ENCODE measurements at regions not wholly inside any gene's neighbourhood (a gene's known extent, or its start where the extent isn't known, plus 50 kb on each side); places are given as distances from the start of the nearest gene placed in this dataset.

DNA sequence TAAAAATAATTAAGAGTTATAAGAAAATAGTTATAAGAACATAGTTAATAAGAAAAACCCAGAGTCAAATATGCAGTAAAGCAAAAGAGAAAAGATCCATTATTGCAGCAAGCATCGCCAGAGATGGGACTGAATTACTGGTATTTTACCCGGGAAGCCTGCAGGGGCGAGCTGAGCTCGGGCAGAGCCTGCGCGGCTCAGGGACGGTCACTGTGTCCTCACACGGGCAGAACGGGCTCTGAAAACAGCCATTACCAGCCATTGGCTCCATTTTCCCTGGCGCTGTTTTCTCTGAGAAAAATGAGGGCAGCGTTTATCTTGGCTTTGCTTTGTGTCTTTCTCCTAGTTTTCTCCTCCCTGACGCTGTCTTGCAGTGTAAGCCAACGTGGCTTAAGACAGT is 95.3 kb upstream of the ALKAL2 start:
- ATAC-seq (no peak), DNase-seq (no peak)
- Mint-ChIP-seq H3K9me3 (peaks cover 0 to 4% of the 10 kb centered on the region in 2 donors), H3K4me3 (no peak overlapping the region), H3K27ac (no peak overlapping the region), H3K4me1 (no peaks in the 10 kb centered on the region), H3K27me3 (peaks cover 8% of the 10 kb centered on the region)

DNA sequence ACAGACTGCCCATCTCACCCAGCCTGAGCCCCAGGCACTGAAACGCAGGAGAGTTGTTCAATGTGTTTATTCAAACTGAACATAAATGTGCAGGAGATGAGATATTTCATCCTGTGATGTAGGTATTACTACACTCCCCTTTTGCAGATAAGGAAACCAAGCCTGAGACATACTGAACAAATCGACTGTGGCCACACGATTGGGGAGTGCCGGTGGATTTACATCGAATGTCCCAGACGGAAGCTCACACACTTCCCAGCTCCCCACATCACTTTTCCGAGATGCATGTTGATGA is 94.8 kb upstream of the ALKAL2 start:
- Mint-ChIP-seq H3K27ac (no peak overlapping the region), H3K27me3 (peaks cover 8% of the 10 kb centered on the region), H3K9me3 (peaks cover 0 to 9% of the 10 kb centered on the region in 2 donors), H3K4me1 (no peaks in the 10 kb centered on the region), H3K4me3 (no peak overlapping the region)
- ATAC-seq (no peak), DNase-seq (no peak)

DNA sequence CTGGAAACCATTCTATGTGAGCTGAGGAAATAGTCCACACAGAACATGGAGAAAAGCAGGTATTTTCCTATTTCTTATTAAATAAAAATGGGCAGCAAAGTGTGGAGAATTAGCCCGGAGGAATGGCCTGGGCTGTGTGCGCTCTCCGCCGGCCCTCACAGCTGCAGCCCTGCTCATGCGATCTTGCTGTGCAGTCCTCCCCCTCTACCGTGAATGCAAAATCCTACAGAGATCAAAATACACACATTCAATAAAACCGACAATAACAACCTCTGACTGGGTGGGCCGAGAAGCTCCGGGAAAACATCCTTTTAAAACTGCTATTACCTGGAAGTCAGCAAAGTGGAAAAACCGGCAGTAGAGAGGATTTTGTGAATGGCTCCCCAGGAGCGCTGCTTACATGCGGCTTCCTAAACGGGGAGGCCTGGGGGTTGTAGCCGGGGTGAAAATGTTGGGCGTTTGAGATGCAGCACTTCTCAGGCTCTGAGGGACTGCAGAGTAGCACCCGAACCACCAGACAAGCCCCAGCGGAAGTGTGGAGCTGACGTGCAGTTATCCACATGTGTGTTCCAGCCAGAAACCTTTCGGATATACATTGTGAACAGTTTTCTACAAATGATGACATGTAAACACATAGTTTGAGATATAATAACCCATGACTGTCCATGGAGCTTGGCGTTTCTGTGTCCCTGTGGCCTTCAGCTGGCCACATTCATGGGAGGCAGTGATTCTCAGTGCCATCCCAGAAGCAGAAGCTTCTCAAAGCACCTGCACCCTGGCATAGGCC is 94.2 kb upstream of the ALKAL2 start:
- H3K9me3 Mint-ChIP-seq, result peaks cover 0 to 14% of the 10 kb centered on the region in 2 donors

DNA sequence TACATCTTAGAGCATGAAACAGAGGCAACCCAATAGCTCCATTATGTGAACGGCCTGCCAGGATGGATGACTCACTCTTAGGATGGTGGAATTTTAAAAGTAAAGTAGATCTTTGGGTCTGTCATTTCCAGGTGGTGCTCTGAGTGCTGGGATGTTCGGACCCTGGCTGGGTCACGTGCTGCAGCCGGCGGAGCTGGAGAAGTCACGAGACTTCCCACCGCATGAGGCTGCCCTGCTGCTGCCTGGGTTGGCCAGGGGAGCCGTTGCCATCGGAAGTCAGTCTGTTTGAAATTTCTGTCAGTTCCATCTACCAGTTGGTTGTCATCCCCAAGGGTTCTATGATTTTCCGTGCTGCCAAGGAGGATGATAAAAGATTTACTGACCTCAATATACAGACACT is 93.3 kb upstream of the ALKAL2 start:
- ATAC-seq (no peak), DNase-seq (no peak)
- no peaks in the 10 kb centered on the region for H3K4me1 Mint-ChIP-seq
- H3K27ac Mint-ChIP-seq, result no peak overlapping the region
- H3K27me3 Mint-ChIP-seq, result peaks cover 8% of the 10 kb centered on the region
- peaks cover 0 to 14% of the 10 kb centered on the region in 2 donors for H3K9me3 Mint-ChIP-seq
- H3K4me3 Mint-ChIP-seq, result no peak overlapping the region

More for the DNA sequence above, 94.2 kb upstream of the ALKAL2 start:
- Mint-ChIP-seq H3K4me1 (no peaks in the 10 kb centered on the region), H3K27me3 (peaks cover 8% of the 10 kb centered on the region), H3K27ac (peak overlapping the region in 1 of 2 donors; percentile 44), H3K4me3 (no peak overlapping the region)
- ATAC-seq, result no peak
- no peak for DNase-seq

DNA sequence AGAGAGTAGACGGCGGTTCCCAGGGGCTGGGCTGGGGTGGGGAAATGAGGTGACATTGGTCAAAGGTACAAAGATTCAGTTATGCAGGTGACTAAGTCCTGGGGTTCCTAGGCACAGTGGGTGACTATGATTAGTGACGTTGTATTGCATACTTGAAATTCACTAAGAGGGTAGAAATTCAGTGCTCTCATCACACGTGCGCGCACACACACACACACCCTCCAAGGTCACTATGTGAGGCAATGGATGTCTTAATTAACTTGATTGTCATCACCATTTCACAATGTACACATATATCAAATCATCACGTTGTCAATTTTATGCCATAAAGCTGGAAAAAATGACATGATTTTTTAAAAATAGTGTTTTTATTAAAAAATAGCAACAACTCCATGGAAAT is 92.9 kb upstream of the ALKAL2 start:
- ATAC-seq, result no peak

GRCh38 chr2:380221-380620 is 92.3 kb upstream of the ALKAL2 start:
- DNase-seq, result no peak
- no peak for ATAC-seq
- H3K27me3 Mint-ChIP-seq, result peaks cover 8% of the 10 kb centered on the region
- peaks cover 0 to 14% of the 10 kb centered on the region in 2 donors for H3K9me3 Mint-ChIP-seq
- H3K4me3 Mint-ChIP-seq, result no peak overlapping the region
- H3K4me1 Mint-ChIP-seq, result no peaks in the 10 kb centered on the region
- no peak overlapping the region for H3K27ac Mint-ChIP-seq

More for the DNA sequence above, 92.9 kb upstream of the ALKAL2 start:
- no peak overlapping the region for H3K4me3 Mint-ChIP-seq
- H3K9me3 Mint-ChIP-seq, result peaks cover 0 to 14% of the 10 kb centered on the region in 2 donors
- peaks cover 8% of the 10 kb centered on the region for H3K27me3 Mint-ChIP-seq
- no peaks in the 10 kb centered on the region for H3K4me1 Mint-ChIP-seq
- H3K27ac Mint-ChIP-seq, result no peak overlapping the region
- DNase-seq, result no peak

DNA sequence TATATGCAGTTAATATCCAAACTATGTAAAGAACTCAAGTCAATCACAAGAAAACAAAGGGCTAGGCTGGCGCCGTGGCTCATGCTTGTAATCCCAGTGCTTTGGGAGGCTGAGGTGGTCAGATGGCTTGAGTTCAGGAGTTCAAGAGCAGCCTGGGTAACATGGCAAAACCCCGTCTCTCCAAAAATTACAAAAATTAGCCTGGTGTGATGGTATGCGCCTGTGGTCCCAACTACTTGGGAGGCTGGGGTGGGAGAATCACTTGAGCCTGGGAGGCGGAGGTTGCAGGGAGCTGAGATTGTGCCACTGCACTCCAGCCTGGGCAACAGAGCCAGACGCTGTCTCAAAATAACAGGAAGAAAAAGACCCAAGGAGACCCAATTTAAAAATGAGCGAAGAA is 91.9 kb upstream of the ALKAL2 start:
- Mint-ChIP-seq H3K4me3 (no peak overlapping the region), H3K27ac (no peak overlapping the region), H3K4me1 (no peaks in the 10 kb centered on the region), H3K9me3 (peaks cover 0 to 14% of the 10 kb centered on the region in 2 donors), H3K27me3 (peaks cover 8% of the 10 kb centered on the region)
- DNase-seq, result no peak
- no peak for ATAC-seq

DNA sequence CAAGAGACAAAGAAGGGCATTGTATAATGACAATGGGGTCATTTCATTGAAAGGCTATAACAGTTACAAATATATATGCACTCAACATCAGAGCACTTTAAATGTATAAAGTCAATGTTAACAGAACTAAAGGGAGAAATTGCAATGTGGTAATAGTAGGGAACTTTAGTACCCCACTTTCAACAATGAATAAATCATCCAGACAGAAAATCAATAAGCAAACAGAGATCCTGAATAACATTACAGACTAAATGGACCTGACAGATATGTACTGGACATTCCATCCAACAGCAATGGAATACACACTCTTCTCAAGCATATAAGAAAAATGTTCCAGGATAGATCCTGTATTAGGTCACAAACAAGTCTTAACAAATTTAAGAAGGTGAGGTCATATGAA is 90.5 kb upstream of the ALKAL2 start:
- DNase-seq, result no peak
- no peaks in the 10 kb centered on the region for H3K4me1 Mint-ChIP-seq

DNA sequence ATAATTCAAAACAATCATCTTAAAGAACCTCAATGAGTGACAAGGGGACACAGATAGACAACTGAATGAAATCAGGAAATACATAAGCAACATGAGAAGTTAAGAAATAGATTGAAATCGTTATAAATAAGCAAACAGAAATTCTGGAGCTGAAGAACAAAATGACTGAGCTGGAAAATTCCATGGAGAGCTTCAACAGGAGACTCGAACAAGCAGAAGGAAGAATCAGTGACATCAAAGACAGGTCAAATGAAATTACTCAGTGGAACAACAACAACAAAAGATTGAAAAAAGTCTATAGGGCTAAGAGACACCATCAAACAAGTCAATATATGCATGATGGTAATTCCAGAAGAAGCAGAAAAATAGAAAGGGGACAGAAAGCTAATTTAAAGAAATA is 89.5 kb upstream of the ALKAL2 start:
- DNase-seq (no peak), ATAC-seq (no peak)
- no peaks in the 10 kb centered on the region for H3K4me1 Mint-ChIP-seq
- no peak overlapping the region for H3K27ac Mint-ChIP-seq
- H3K4me3 Mint-ChIP-seq, result no peak overlapping the region
- peaks cover 0 to 14% of the 10 kb centered on the region in 2 donors for H3K9me3 Mint-ChIP-seq
- H3K27me3 Mint-ChIP-seq, result peaks cover 17% of the 10 kb centered on the region

More for the DNA sequence above, 90.5 kb upstream of the ALKAL2 start:
- no peak for ATAC-seq
- Mint-ChIP-seq H3K27me3 (peaks cover 8% of the 10 kb centered on the region), H3K27ac (no peak overlapping the region), H3K4me3 (no peak overlapping the region), H3K9me3 (peaks cover 0 to 14% of the 10 kb centered on the region in 2 donors)

DNA sequence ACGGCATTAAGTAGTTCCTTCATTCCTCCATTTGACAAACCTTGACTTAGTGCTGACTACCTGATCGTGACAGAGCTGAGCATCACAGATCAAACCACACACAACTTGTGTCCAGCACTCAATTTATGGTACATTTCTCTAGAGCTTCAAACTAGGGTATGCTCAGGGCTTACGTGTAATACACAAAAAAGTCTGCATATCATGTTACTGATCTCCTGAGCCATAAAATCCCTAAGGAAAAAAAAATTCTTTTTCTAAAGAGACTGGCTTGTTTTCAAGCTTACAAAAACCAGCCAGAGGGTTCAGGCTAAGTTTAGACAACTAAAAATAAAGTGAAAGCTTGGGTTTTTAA is 88.0 kb upstream of the ALKAL2 start:
- H3K27ac Mint-ChIP-seq, result no peak overlapping the region

GRCh38 chr2:375270-375955 is 87.5 kb upstream of the ALKAL2 start:
- Mint-ChIP-seq H3K27ac (no peak overlapping the region), H3K9me3 (peaks cover 8 to 19% of the 10 kb centered on the region in 2 donors), H3K27me3 (peaks cover 17% of the 10 kb centered on the region), H3K4me3 (no peak overlapping the region), H3K4me1 (no peaks in the 10 kb centered on the region)
- DNase-seq (no peak), ATAC-seq (no peak)

More for the DNA sequence above, 88.0 kb upstream of the ALKAL2 start:
- no peak for DNase-seq
- Mint-ChIP-seq H3K9me3 (peaks cover 5 to 17% of the 10 kb centered on the region in 2 donors), H3K4me1 (no peaks in the 10 kb centered on the region), H3K27me3 (peaks cover 17% of the 10 kb centered on the region), H3K4me3 (no peak overlapping the region)
- ATAC-seq, result no peak

- Mint-ChIP-seq H3K4me3 (no peak overlapping the region), H3K27me3 (peaks cover 25% of the 10 kb centered on the region), H3K9me3 (peaks cover 5 to 17% of the 10 kb centered on the region in 2 donors), H3K27ac (no peak overlapping the region), H3K4me1 (peaks cover 6% of the 10 kb centered on the region)
- ATAC-seq, result no peak
- DNase-seq, result no peak
Measured at GRCh38 chr2:368386-368785, 80.5 kb upstream of the ALKAL2 start.

DNA sequence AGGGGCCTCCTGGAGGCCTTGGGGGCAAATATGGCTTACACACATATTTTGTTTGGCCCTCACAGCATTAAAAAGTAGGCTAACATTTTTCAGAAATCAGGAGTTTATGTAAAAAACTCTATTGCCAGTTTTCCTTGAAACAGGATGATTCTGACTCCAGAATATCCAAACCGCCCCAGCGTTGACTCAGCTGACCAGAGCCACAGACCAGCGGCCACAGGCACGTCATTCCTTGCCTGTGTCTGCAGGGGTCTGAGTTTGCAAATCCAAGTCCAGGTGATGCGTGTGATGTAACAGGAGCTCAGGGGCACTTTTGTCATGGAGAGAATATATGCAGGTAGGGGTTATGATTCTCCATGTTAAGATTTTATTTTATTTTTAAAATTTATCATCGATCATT is 79.4 kb upstream of the ALKAL2 start:
- H3K27ac Mint-ChIP-seq, result no peak overlapping the region
- H3K4me1 Mint-ChIP-seq, result peaks cover 6% of the 10 kb centered on the region
- DNase-seq, result no peak
- H3K9me3 Mint-ChIP-seq, result peaks cover 5 to 17% of the 10 kb centered on the region in 2 donors
- ATAC-seq, result no peak
- H3K4me3 Mint-ChIP-seq, result no peak overlapping the region
- H3K27me3 Mint-ChIP-seq, result peaks cover 16% of the 10 kb centered on the region

DNA sequence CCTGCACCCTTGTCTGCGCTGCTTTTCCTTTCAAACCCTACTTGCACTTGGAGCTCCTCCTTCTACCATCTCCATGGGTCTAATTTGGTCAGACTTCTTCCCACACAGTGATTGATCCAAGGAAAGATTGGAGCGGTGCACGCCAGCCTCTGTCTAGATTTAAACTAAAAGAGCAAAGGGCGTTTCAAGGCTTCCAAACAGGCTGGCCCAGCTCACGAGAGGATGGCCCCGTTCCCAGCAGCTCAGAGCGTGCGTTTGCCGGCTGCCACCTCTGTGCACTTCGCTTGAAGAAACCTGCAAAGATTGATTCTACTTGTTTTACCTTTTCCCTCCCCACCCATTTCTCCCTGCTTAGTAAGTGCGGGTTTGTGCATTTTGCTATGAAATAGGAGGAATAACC is 78.8 kb upstream of the ALKAL2 start:
- DNase-seq (no peak), ATAC-seq (no peak)
- no peak overlapping the region for H3K4me3 Mint-ChIP-seq
- peaks cover 6% of the 10 kb centered on the region for H3K4me1 Mint-ChIP-seq
- H3K27ac Mint-ChIP-seq, result no peak overlapping the region
- peaks cover 5 to 17% of the 10 kb centered on the region in 2 donors for H3K9me3 Mint-ChIP-seq
- H3K27me3 Mint-ChIP-seq, result peaks cover 16% of the 10 kb centered on the region

DNA sequence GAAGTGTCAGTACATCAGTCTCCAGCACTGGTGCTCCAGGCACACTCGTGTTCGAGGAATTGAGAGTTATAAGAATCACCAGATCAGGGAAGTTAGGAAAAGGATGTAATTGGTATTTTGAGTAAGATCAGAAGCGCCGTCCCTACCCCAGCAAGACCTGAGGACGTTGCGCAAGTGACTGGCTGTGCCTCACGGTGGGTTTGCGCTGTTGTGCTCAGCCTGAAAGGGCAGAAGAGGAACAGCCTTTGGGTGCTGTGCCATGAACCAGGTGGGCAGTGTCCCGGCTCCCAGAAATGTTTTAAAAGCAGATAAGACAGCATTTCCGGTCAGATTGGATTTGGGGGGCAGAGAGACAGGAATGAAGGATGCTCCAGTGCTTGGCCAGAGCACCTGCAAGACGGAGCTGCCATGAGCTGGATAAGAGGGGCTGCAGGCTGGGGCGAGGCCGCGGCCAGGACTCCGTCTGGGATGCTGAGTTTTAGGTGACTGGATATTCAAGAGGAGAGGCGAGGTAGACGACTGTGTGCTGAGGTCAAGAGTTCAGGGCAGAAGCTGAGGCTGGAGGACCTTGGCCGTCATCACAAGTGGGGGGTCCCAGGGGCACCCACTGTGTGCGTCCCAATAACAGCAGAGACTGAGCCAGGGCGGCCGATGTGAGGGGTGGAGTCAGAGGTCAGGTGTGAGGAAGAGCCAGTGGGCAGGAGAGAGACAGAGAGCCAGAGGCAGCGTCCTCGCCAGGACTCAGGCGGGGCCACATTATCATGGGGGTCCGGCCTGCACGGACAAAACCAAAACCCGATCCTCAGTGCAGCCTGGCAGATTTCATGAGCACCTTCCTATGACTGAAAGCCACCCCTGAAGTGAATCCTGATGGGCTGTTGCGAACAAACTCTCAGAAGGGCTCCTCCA is 77.7 kb upstream of the ALKAL2 start:
- DNase-seq (no peak), ATAC-seq (no peak)
- Mint-ChIP-seq H3K4me1 (peaks cover 6% of the 10 kb centered on the region), H3K27ac (no peak overlapping the region), H3K4me3 (no peak overlapping the region), H3K27me3 (peaks cover 17% of the 10 kb centered on the region), H3K9me3 (peaks cover 0 to 10% of the 10 kb centered on the region in 2 donors)

Data from stimulated activated naive CD8-positive, alpha-beta T cell treated with anti-CD3 and anti-CD28 coated beads, Interleukin-15, amount 100 ng/mL, for 72 hours (primary cell).